Activated T-cell treated with anti-CD3 and anti-CD28 coated beads, Interleukin-2, amount 50 U/mL, for 48 hours (primary cell): ENCODE measurements at regions not wholly inside any gene's neighbourhood (a gene's known extent, or its start where the extent isn't known, plus 50 kb on each side); places are given as distances from the start of the nearest gene placed in this dataset.

Experiments
- DNase-seq, 2 experiments: peaks; one replicate each; pipeline ENCODE4 v3.0.0-alpha.2; 2020

DNA sequence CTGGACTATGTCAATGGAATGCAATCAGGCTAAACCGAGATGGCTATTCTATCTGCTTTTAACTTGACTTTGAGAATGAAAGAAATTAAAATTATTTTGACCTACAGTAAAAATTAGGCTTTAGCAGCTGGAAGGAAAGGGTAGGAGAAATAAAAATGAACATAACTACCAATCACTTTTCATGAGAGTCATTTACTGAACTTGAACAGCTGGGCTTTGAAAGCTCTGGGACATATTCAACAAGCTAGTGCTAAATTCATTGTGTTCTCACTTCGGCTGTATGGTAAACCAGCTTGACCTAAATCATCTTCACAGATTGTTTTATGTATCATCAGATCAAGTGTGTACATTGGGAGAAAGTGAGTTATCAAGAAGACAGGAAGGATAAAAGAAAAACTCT, 161.5 kb upstream of the STXBP5 start:
- no peak for DNase-seq

DNA sequence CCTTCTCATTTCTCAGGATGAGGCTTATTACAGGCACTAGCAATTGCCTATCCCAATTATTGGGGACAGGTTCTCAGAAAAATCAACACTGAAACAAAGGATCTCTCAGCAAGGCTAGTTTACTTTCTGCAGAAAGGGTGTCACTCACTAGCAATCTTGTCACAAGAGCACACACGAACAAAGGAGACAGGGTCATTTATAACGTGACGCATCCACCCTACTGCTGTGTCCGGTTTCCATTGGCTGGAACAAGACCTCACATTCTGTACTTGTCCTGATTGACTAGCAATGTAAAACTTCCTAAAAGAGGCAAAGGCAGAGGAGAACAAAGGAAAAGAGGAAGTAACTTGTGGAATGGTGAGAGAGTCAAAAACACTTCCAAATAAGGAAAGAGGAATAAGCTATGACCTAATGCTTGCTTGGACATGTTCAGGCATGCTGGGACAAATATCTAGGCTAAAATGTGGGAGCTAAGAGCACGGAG, 160.2 kb upstream of the STXBP5 start:
- no peak for DNase-seq

DNA sequence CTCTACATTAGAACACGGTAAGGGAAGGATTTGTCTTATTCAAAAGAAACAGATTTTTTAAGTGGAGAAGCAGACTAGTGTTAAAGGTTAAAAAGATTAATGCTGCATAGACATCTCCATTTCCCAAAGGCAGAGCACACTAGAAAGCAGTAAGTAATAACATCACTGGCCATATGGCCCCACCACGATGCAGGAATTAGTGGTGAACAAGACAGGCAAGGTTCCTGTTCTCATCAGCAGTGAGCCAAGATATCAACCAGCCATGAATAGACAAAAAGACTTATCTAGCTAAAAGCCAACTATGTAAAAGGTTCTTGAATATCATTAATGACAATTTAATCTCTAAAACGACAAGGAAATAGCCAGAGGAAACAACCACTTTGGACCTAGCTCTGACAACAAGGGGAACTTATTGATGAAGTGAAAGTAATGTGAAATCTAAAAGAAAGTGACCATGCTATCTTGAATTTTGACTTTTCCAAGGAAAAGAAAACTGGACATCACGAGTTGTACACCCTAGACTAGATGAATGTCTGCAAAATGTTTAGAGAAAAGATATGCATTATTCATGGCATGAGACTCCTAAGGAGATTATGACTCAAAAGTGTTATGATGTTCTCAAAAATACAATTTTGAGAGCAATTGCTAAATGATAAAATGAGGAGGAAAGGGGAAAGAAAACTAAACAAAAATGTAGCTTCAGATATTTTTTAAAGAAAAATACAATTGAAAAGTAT, 157.9 kb upstream of the STXBP5 start:
- DNase-seq, result no peak

- DNase-seq, result no peak
Observed at GRCh38 chr6:147048930-147049329, 155.3 kb upstream of the STXBP5 start.

GRCh38 chr6:147053311-147053921, 150.8 kb upstream of the STXBP5 start:
- DNase-seq, result no peak

DNA sequence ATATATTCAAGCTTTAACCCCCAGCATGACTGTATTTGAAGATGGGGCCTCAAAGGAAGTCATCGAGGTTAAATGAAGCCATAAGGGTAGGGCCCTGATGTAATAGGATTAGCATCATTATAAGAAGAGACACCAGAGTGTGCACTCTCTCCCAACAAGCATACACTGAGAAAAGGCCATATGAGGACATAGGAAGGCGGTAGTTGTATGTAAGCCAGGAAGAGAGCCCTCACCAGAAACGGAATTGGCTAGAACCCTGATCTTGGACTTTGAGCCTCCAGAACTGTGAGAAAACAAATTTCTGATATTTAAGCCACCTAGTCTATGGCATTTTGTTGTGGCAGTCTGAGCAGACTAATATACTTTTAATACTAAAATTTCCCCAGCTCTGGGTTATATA, 150.1 kb upstream of the STXBP5 start:
- DNase-seq, result no peak

DNA sequence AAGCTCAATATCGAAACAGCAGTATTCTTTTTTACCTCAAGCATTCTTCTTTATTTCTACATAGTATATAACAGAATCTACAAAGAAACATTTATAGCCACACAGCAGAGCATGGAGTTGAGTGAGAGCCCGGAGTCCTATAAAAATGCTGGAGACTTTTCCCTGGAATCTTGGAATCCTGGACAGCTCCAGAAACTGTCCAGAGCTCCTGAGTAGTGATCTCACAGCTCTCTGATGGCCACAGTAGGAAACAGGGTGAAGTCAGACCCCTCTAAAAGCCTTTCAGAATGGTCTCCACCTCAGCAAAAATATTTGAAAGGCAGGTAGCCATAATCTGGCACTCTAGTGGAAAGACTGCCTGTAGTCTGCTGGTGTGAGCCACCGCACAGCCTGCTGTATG, 149.3 kb upstream of the STXBP5 start:
- DNase-seq, result no peak

GRCh38 chr6:147055821-147056392, 148.3 kb upstream of the STXBP5 start:
- no peak for DNase-seq

DNA sequence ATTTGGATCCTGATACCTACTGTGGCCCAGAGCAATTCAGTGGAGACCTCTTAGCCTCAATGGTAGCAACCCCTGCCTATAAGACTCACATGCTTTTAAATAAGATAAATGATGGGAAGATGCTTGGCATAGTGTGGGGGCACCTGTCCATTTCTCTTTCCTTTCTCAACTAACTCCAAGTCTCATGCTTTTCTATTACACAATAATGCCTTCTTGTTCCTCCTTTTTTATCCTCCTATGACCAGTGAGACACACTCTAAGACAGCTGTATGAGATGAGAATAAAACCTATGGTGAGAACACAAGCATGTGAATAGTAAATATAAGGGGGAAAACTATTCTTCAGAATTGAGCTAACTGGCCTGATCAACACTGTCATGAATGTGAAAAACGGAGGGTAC, 147.0 kb upstream of the STXBP5 start:
- no peak for DNase-seq

GRCh38 chr6:147057705-147058342, 146.4 kb upstream of the STXBP5 start:
- no peak for DNase-seq

DNA sequence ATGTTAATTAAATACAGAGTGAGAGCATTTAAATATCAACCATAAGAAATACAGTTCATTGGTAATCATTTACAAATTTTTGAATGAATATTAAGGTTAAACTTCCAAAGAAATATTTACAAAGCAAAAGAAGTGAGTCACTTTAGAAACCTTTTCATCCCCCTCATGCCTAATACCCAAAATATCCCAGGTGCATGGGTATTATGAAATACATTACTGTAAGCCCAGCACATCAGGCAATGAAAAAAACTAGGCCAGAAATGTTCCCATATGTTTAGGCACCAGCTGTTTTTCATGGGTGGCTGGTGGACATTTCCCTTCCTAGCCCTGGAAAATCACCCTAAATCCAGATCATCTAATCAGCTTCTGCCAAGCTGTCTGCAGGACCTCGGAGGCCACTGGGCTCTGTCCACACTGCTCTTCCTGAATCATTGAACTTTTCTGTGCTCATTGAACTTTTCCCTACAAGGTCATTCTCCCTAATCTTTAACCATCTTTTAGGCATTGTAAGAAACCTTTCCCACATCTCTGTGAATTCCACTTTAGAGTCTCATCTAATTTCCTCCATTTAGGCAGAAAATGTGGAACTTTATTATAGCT, 145.3 kb upstream of the STXBP5 start:
- DNase-seq, result no peak

- DNase-seq, result no peak
Observed at GRCh38 chr6:147060636-147061035, 143.6 kb upstream of the STXBP5 start.

- DNase-seq, result no peak
Observed at GRCh38 chr6:147061252-147061651, 143.0 kb upstream of the STXBP5 start.

DNA sequence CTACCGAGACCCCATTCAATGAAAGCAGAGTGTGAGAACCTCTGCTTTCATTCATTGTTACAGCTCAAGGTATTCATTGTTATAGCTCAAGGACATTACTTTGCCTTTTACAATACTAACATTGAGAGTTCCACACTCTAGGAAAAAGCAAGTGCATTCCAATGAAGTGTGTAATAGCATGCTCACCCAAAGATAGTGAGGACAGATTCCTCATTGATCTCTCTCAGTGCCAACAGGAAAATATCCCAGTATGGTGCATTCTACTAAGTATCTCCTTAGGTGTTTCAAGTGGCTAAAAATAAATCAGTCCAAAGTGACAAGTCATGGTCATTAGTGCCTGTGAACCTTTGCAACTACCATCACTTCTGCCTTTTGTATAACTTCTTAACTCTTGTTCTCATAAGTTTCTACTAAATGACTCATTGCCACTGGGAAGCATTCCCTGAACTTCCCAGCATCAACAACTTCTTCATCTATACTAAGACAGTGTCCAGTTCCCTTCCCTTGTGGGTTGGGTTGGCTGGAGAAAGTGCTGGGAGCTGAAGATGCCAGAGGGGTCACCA, 140.7 kb upstream of the STXBP5 start:
- DNase-seq, result no peak

GRCh38 chr6:147065786-147066185, 138.4 kb upstream of the STXBP5 start:
- no peak for DNase-seq

DNA sequence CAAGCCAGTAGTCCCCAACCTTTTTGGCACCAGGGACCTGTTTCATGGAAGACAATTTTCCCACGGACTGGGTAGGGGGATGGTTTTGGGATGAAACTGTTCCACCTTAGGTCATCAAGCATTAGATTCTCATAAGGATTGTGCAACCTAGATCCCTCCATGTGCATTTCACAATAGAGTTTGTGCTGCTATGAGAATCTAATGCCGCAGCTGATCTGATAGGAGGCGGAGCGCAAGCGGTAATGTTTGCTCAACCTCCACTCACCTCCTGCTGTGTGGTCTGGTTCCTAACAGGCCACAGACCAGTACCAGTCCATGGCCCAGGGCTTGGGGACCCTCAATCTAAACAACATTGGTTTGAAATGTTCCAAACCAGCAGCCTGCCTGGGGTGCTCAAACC, 137.0 kb upstream of the STXBP5 start:
- no peak for DNase-seq

DNA sequence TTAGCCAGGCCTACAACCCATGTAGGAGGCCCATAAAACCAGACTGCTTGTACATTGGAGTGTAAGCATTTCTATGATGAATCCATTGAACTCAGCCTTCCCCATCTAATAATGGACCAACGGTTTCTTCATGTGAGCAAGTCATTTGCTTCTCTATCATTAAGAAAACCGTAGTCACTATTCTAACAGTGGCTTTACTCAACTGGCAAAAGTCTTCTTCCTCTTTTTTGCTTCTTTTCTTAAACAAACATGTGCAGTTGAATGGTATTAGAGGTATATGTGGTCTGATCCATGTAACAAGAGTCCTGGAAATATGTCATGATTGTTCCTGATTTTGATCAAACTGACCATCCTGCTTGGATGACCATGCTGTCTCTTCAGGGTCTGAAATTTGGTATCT, 132.4 kb upstream of the STXBP5 start:
- no peak for DNase-seq

GRCh38 chr6:147075381-147075780, 128.8 kb upstream of the STXBP5 start:
- DNase-seq, result no peak

GRCh38 chr6:147077251-147077650, 127.0 kb upstream of the STXBP5 start:
- no peak for DNase-seq

DNA sequence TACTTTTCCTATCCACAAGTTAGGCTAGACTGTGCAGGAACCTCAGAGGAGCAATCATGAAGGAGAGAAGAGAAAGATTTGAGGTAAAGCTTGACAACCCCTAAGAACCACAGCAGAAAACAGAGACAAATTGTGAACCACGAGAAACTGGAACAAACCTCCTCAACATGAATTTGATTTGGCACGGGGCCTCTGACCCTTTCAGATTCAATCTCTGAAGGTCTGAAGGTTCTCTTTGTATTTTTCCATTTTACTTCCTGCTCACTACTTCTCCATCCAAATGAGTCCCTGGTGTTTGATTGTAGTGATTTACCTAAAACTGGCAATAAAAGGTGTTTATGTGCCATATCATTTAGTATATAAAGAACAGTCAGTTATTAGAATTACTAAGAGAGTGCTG, 126.1 kb upstream of the STXBP5 start:
- DNase-seq, result no peak

- DNase-seq, result no peak
Observed at GRCh38 chr6:147078602-147079001, 125.6 kb upstream of the STXBP5 start.

DNA sequence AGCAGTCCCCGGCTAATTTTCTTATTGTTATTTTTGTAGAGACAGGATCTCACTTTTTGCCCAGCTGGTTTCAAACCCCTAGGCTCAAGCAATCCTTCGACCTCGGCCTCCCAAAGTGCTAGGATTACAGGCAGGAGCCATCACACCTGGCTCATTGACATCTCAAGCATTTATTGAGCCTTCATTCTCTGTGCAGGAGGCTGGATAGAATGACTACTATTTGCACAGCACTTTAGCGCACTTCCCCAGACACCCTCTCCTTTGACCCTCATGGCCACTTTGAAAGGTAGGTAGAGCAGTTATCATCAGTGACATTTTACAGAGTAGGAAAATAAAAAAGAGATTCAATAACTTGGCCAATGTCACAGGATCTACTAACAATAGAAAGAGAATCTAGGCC, 124.0 kb upstream of the STXBP5 start:
- no peak for DNase-seq

DNA sequence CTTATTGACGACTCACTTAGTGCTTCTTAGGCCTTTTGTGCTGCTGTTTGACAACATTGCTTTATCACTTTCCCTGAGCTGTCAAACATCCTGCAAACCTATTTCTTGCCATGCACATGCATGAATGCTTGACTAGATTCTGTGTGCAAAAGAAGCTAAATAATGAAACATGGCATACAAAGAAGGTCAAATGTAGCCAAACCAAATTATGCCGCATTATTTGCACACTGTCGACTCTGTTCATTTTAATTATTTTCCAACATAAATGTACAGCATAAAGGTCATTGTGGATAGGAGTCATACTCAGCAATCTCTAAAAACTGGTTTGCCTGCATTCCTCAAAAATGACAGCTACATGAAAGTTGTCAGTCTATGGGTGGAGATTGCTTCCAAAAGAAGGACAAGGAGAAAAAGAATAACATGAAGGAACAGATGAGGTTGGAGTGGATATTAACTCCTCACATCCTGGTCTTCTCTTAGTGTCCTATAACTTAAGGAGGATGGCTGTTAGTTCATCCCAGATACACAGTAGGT, 123.1 kb upstream of the STXBP5 start:
- no peak for DNase-seq
